GM04503 (cell line): ENCODE measurements at regions not wholly inside any gene's neighbourhood (a gene's known extent, or its start where the extent isn't known, plus 50 kb on each side); places are given as distances from the start of the nearest gene placed in this dataset.
"Not testable (repeated sequence)": the region's sequence is repeated elsewhere in the genome, so short reads cannot be mapped to it uniquely, and the experiment has no call there.

ENCODE experiments used
- DNase-seq: peaks from one replicate; pipeline ENCODE4 v3.0.0-alpha.2; 2012; ENCODE audit warnings: low read depth

DNA sequence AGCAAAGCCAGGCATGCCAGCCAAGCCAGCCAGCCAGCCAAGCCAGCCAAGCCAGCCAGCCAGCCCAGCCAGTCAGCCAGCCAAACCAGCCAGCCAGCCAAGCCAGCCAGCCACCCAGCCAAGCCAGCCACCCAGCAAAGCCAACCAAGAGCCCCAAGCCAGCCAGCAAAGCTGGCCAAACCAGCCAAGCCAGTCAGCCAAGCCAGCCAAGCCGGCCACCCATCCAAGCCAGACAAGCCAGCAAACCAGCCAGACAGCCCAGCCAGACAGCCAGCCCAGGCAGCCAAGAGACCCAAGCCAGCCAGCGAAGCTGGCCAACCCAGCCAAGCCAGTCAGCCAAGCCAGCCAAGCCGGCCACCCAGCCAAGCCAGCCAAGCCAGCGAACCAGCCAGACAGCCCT lies 338.3 kb upstream of the PLGLB2 start:
- DNase-seq = not testable (repeated sequence)

DNA sequence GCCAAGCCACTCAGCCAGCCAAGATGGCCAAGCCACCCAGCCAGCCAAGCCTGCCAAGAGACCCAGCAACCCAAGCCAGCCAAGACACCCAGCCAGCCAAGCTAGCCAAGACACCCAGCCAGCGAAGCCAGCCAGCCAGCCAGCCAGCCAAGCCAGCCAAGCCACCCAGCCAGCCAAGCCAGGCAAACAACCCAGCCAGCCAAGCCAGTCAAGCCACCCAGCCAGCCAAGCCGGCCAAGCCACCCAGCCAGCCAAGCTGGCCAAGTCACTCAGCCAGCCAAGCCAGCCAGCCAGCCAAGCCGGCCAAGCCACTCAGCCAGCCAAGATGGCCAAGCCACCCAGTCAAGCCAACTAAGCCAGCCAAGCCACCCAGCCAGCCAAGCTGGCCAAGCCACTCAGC lies 337.5 kb upstream of the PLGLB2 start:
- DNase-seq = not testable (repeated sequence)

DNA sequence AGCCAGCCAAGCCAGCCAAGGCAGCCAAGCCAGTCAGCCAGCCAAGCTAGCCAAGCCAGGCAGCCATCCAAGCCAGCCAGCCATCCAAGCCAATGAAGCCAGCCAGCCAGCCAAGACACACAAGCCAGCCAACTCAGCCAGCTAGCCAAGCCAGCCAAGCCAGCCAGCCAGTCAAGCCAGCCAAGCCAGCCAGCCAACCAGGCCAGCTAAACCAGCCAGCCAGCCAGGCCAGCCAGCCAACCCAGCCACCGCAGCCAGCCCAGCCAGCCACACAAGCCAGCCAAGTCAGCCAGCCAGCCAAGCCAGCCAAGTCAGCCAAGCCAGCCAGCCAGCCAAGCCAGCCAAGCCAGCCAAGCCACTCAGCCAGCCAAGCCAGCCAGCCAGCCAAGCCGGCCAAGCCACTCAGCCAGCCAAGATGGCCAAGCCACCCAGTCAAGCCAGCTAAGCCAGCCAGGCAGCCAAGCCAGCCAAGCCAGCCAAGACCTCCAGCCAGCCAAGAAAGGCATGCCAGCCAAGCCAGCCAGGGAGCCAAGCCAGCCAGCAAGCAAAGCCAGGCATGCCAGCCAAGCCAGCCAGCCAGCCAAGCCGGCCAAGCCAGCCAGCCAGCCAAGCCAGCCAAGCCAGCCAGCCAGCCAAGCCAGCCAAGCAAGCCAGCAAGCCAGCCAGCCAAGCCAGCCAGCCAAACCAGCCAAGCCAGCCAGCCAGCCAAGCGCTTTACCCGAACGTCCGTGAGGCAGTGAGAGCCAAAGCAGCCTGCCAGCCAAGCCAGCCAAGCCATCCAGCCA lies 335.7 kb upstream of the PLGLB2 start:
- not testable (repeated sequence) for DNase-seq

GRCh38 chr2:87414331-87414730 lies 333.6 kb upstream of the PLGLB2 start:
- not testable (repeated sequence) for DNase-seq

DNA sequence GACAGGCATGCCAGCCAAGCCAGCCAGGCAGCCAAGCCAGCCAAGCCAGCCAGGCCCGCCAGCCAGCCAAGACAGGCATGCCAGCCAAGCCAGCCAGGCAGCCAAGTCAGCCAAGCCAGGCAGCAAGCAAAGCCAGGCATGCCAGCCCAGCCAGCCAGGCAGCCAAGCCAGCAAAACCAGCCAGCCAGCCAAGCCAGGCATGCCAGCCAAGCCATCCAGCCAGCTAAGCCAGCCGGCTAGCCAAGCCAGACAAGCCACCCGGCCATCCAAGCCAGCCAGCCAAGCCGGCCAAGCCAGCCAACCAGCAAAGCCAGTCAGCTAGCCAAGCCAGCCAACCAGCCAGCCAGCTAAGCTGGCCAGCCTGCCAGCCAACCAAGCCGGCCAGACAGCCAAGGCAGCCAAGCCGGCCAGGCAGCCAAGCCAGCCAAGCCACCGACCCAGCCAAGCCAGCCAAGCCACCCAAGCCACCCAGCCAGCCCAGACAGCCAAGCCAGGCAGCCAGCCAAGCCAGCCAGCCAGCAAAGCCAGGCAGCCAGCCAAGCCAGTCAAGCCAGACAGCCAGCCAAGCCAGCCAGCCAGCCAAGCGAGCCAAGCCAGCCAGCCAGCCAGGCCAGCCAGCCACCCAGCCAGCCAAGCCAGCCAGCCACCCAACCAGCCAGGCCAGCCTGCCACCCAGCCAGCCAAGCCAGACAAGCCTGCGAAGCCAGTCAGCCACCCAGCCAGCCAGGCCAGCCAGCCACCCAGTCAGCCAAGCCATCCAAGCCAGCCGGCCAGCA lies 332.9 kb upstream of the PLGLB2 start:
- DNase-seq = not testable (repeated sequence)

DNA sequence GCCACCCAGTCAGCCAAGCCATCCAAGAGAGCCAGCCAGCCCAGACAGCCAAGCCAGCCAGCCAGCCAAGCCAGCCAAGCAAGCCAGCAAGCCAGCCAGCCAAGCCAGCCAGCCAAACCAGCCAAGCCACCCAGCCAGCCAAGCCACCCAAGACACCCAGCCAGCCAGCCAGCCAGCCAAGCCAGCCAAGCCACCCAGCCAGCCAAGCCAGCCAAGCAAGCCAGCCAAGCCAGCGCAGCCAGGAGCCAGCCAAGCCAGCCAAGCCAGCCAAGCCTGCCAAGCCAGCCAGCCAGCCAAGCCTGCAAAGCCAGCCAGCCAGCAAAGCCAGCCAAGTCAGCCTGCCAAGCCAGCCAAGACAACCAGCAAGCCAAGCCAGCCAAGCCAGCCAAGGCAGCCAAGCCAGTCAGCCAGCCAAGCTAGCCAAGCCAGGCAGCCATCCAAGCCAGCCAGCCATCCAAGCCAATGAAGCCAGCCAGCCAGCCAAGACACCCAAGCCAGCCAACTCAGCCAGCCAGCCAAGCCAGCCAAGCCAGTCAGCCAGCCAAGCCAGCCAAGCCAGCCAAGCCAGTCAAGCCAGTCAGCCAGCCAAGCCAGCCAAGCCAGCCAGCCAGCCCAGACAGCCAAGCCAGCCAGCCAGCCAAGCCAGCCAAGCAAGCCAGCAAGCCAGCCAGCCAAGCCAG lies 332.2 kb upstream of the PLGLB2 start:
- DNase-seq = not testable (repeated sequence)

DNA sequence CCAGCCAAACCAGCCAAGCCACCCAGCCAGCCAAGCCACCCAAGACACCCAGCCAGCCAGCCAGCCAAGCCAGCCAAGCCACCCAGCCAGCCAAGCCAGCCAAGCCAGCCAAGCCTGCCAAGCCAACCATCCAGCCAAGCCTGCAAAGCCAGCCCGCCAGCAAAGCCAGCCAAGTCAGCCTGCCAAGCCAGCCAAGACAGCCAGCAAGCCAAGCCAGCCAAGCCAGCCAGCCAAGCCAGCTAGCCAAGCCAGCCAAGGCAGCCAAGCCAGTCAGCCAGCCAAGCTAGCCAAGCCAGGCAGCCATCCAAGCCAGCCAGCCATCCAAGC lies 331.7 kb upstream of the PLGLB2 start:
- not testable (repeated sequence) for DNase-seq

- not testable (repeated sequence) for DNase-seq
Measured at GRCh38 chr2:87417147-87417546, 330.7 kb upstream of the PLGLB2 start.

DNA sequence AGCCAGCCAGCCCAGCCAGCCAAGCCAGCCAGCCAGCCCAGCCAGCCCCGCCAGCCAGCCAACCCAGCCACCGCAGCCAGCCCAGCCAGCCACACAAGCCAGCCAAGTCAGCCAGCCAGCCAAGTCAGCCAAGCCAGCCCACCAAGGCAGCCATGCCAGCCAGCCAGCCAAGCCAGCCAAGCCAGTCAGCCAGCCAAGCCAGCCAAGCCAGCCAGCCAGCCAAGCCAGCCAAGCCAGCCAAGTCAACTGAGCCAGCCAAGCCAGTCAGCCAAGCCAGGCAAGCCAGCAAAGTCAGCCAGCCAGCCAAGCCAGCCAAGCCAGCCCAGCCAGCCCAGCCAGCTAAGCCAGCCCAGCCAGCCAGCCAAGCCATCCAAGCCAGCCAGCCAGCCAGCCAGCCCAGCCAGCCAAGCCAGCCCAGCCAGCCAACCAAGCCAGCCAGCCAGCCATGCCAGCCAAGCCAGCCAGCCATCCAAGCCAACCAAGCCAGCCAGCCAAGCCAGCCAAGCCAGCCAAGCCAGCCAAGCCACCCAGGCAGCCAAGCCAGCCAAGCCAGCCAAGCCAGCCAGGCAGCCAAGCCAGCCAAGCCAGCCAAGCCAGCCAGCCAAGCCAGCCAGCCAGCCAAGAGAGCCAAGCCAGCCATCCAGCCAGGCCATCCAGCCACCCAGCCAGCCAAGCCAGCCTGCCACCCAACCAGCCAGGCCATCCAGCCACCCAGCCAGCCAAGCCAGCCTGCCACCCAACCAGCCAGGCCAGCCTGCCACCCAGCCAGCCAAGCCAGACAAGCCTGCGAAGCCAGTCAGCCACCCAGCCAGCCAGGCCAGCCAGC lies 329.9 kb upstream of the PLGLB2 start:
- DNase-seq = not testable (repeated sequence)

DNA sequence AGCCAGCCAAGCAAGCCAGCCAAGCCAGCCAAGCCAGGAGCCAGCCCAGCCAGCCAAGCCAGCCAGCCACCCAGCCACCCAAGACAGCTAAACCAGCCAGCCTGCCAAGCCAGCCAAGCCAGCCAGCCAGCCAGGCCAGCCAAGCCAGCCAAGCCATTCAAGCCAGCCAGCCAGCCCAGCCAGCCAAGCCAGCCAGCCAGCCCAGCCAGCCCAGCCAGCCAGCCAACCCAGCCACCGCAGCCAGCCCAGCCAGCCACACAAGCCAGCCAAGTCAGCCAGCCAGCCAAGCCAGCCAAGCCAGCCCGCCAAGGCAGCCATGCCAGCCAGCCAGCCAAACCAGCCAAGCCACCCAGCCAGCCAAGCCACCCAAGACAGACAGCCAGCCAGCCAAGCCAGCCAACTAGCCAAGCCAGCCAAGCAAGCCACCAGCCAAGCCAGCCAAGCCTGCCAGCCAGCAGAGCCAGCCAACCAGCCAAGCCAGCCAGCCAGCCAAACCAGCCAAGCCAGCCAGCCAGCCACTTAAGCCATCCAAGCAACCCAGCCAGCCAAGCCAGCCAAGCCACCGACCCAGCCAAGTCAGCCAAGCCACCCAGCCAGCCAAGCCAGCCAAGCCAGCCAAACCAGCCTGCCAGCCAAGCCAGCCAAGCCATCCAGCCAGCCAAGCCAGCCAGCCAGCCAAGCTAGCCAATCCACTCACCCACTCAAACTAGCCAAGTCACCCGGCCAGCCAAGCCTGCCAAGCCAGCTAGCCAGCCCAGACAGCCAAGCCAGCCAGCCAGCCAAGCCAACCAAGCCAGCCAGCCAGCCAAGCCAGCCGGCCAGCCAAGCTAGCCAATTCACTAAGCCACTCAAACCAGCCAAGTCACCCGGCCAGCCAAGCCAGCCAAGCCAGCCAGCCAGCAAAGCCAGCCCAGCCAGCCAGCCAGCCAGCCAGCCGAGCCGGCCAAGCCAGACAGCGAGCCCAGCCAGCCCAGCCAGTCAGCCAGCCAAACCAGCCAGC lies 328.8 kb upstream of the PLGLB2 start:
- DNase-seq = not testable (repeated sequence)

- DNase-seq = not testable (repeated sequence)
Measured at GRCh38 chr2:87419980-87420379, 327.9 kb upstream of the PLGLB2 start.

- DNase-seq = not testable (repeated sequence)
Measured at GRCh38 chr2:87420954-87421353, 326.9 kb upstream of the PLGLB2 start.

- not testable (repeated sequence) for DNase-seq
Measured at GRCh38 chr2:87423796-87424762, 323.8 kb upstream of the PLGLB2 start.

DNA sequence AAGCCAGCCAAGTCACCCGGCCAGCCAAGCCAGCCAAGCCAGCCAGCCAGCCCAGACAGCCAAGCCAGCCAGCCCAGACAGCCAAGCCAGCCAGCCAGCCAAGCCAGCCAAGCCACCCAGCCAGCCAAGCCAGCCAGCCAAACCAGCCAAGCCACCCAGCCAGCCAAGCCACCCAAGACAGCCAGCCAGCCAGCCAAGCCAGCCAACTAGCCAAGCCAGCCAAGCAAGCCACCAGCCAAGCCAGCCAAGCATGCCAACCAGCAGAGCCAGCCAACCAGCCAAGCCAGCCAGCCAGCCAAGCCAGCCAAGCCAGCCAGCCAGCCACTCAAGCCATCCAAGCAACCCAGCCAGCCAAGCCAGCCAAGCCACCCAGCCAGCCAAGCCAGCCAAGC lies 323.1 kb upstream of the PLGLB2 start:
- not testable (repeated sequence) for DNase-seq

DNA sequence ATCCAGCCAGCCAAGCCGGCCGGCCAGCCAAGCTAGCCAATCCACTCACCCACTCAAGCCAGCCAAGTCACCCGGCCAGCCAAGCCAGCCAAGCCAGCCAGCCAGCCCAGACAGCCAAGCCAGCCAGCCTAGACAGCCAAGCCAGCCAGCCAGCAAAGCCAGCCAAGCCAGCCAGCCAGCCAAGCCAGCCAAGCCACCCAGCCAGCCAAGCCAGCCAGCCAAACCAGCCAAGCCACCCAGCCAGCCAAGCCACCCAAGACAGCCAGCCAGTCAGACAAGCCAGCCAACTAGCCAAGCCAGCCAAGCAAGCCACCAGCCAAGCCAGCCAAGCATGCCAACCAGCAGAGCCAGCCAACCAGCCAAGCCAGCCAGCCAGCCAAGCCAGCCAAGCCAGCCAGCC lies 322.7 kb upstream of the PLGLB2 start:
- DNase-seq = not testable (repeated sequence)

- not testable (repeated sequence) for DNase-seq
Measured at GRCh38 chr2:87425717-87426116, 322.2 kb upstream of the PLGLB2 start.

DNA sequence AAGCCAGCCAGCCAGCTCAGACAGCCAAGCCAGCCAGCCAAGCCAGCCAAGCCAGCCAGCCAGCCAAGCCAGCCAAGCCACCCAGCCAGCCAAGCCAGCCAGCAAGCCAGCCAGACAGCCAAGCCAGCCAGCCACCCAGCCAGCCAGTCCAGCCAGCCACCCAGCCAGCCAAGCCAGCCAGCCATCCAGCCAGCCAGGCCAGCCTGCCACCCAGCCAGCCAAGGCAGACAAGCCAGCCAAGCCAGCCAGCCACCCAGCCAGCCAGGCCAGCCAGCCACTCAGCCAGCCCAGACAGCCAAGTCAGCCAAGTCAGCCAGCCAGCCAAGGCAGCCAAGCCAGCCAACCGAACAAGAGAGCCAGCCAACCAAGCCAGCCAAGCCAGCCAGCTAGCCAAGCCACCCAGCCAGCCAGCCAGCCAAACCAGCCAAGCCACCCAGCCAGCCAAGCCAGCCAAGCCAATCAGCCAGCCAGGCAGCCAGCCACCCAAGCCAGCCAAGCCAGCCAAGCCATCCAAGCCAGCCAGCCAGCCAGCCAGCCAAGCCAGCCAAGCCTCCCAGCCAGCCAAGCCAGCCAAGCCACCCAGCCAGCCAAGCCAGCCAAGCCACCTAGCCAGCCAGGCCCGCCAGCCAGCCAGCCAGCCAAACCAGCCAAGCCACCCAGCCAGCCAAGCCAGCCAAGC lies 319.3 kb upstream of the PLGLB2 start:
- not testable (repeated sequence) for DNase-seq

DNA sequence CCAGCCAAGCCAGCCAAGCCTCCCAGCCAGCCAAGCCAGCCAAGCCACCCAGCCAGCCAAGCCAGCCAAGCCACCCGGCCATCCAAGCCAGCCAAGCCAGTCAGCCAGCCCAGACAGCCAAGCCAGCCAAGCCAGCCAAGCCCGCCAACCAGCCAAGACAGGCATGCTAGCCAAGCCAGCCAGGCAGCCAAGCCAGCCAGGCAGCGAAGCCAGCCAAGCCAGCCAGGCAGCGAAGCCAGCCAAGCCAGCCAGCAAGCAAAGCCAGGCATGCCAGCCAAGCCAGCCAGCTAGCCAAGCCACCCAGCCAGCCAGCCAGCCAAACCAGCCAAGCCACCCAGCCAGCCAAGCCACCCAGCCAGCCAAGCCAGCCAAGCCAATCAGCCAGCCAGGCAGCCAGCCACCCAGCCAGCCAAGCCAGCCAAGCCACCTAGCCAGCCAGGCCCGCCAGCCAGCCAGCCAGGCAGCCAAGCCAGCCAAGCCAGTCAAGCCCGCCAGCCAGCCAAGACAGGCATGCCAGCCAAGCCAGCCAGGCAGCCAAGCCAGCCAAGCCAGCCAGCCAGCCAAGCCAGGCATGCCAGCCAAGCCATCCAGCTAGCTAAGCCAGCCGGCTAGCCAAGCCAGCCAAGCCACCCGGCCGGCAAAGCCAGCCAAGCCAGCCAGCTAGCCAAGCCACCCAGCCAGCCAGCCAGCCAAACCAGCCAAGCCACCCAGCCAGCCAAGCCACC lies 318.5 kb upstream of the PLGLB2 start:
- DNase-seq = not testable (repeated sequence)
